ENCODE measurements at regions not wholly inside any gene's neighbourhood (a gene's known extent, or its start where the extent isn't known, plus 50 kb on each side); places are given as distances from the start of the nearest gene placed in this dataset.

DNA sequence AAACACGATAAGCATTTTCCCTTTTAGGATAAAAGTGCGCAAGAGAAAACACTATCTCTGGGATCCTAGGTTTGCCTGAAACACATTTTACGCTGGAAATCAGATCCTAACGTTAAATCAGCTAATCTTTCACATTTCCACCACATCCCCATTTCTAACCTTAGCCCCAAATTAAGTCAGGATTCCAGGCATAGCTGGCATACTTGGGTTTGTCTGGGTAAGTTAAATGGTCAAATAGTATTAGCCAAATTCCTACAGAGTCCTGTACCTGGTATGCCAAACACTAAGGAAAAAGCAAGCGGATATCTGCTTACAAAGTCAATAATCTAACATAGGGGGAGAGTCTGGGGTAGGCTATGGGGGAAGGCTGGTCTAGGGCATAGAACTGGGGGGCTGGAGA, 557.4 kb upstream of the ZFHX3 start:
- Histone ChIP-seq H3K4me3 (ENCODE audit: low read length in 2 of 2) (no peak overlapping the region), H3K4me1 (ENCODE audit: control insufficient read depth in 2 of 2, insufficient read depth in 2 of 2, low read length in 2 of 2) (no peaks in the 10 kb centered on the region), H3K9me3 (ENCODE audit: control insufficient read depth in 2 of 2, low read length in 2 of 2) (no peaks in the 10 kb centered on the region), H3K9ac (ENCODE audit: low read depth in 1 of 2, low read length in 2 of 2) (no peak overlapping the region), H3K36me3 (ENCODE audit: control insufficient read depth in 2 of 2, insufficient read depth in 2 of 2, low read length in 2 of 2) (no peaks in the 10 kb centered on the region), H3K27me3 (ENCODE audit: control insufficient read depth in 2 of 2, insufficient read depth in 2 of 2, low read length in 2 of 2) (peaks cover 0 to 3% of the 10 kb centered on the region in 2 donors), H3K27ac (ENCODE audit: low read depth in 2 of 2, low read length in 2 of 2) (no peak overlapping the region)

DNA sequence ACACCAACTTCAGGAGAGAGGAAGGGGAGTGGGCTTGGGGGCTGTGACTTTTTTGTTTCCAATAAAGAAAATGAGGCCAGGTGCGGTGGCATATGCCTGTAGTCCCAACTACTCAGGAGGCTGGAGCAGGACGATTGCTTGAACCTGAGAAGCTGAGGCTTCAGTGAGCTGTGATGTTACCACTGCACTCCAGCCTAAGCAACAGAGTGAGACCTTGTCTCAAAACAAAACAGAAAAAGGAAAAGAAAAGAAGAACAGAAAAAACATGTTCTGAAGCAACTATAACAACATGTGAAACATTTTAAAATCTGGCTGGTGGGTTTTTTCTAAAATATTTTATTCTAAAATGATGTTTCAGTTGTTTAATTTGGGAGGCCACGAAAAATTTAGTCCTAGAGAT, 554.0 kb upstream of the ZFHX3 start:
- Histone ChIP-seq H3K9me3 (ENCODE audit: control insufficient read depth in 2 of 2, low read length in 2 of 2) (no peaks in the 10 kb centered on the region), H3K27me3 (ENCODE audit: control insufficient read depth in 2 of 2, insufficient read depth in 2 of 2, low read length in 2 of 2) (no peaks in the 10 kb centered on the region), H3K36me3 (ENCODE audit: control insufficient read depth in 2 of 2, insufficient read depth in 2 of 2, low read length in 2 of 2) (no peaks in the 10 kb centered on the region), H3K4me3 (ENCODE audit: low read length in 2 of 2) (no peak overlapping the region), H3K4me1 (ENCODE audit: control insufficient read depth in 2 of 2, insufficient read depth in 2 of 2, low read length in 2 of 2) (no peaks in the 10 kb centered on the region), H3K9ac (ENCODE audit: low read depth in 1 of 2, low read length in 2 of 2) (no peak overlapping the region), H3K27ac (ENCODE audit: low read depth in 2 of 2, low read length in 2 of 2) (no peak overlapping the region)

DNA sequence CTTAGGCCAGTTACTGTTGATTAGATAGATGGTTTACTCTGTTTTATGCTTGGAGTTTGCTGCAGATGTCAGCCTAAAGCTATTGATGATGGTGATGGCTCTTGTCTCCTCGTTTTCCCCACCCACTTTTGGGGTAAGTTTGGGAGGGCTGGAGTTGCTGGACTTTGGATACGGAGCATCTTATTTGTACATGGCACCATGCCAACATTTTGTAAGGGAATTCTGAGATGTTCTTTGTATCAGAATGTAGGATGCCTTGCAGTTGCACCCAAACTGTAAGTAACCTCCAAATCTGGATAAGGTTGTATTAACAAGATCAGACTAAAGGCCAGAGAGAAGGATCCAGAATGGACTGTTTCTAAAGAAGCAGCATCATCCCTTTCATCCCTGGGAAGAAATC, 551.9 kb upstream of the ZFHX3 start:
- Histone ChIP-seq H3K27me3 (ENCODE audit: control insufficient read depth in 2 of 2, insufficient read depth in 2 of 2, low read length in 2 of 2) (no peaks in the 10 kb centered on the region), H3K36me3 (ENCODE audit: control insufficient read depth in 2 of 2, insufficient read depth in 2 of 2, low read length in 2 of 2) (no peaks in the 10 kb centered on the region), H3K9ac (ENCODE audit: low read depth in 1 of 2, low read length in 2 of 2) (no peak overlapping the region), H3K4me3 (ENCODE audit: low read length in 2 of 2) (no peak overlapping the region), H3K4me1 (ENCODE audit: control insufficient read depth in 2 of 2, insufficient read depth in 2 of 2, low read length in 2 of 2) (no peaks in the 10 kb centered on the region), H3K27ac (ENCODE audit: low read depth in 2 of 2, low read length in 2 of 2) (no peak overlapping the region), H3K9me3 (ENCODE audit: control insufficient read depth in 2 of 2, low read length in 2 of 2) (no peaks in the 10 kb centered on the region)

DNA sequence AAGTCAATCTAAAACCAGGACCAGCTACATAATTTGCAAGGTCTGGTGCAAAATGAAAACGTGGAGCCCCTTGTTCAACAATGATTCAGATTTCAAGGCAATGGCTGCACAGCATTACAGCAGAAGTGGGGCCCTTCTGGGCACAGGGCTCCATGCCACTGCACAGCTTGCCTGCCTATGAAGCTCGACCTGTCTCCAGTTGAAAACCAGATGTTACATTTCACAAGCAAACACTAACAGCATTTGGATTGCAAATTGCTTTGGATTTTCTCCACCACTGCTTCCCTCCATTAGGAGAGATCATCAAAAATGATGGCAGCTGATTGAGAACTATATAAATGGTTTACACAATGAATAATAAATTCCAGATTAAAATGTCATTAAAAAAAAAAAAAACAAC, 551.4 kb upstream of the ZFHX3 start:
- Histone ChIP-seq H3K27me3 (ENCODE audit: control insufficient read depth in 2 of 2, insufficient read depth in 2 of 2, low read length in 2 of 2) (no peaks in the 10 kb centered on the region), H3K36me3 (ENCODE audit: control insufficient read depth in 2 of 2, insufficient read depth in 2 of 2, low read length in 2 of 2) (no peaks in the 10 kb centered on the region), H3K4me1 (ENCODE audit: control insufficient read depth in 2 of 2, insufficient read depth in 2 of 2, low read length in 2 of 2) (no peaks in the 10 kb centered on the region), H3K4me3 (ENCODE audit: low read length in 2 of 2) (no peak overlapping the region), H3K9me3 (ENCODE audit: control insufficient read depth in 2 of 2, low read length in 2 of 2) (no peaks in the 10 kb centered on the region), H3K27ac (ENCODE audit: low read depth in 2 of 2, low read length in 2 of 2) (no peak overlapping the region), H3K9ac (ENCODE audit: low read depth in 1 of 2, low read length in 2 of 2) (no peak overlapping the region)

DNA sequence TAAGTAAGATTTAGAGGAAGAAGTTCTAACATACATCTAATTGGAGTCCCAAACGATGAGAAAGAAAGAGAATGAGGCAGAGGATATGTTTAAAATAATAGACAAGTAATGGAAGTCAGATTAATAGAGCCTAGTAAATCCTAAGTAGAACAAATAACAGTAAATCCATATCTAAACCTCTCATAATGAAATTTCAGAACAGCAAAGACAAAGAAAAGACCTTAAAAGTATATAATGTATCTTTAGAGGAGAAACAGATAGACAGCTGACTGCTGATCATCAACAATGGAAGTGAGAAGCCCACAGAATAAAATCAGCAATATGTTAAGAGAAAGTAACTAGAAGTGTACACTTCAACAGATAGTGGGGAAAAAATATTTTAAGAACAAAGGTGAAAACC, 536.2 kb upstream of the ZFHX3 start:
- Histone ChIP-seq H3K27ac (ENCODE audit: low read depth in 2 of 2, low read length in 2 of 2) (no peak overlapping the region), H3K36me3 (ENCODE audit: control insufficient read depth in 2 of 2, insufficient read depth in 2 of 2, low read length in 2 of 2) (no peaks in the 10 kb centered on the region), H3K4me3 (ENCODE audit: low read length in 2 of 2) (no peak overlapping the region), H3K9ac (ENCODE audit: low read depth in 1 of 2, low read length in 2 of 2) (no peak overlapping the region), H3K4me1 (ENCODE audit: control insufficient read depth in 2 of 2, insufficient read depth in 2 of 2, low read length in 2 of 2) (no peaks in the 10 kb centered on the region), H3K27me3 (ENCODE audit: control insufficient read depth in 2 of 2, insufficient read depth in 2 of 2, low read length in 2 of 2) (no peaks in the 10 kb centered on the region), H3K9me3 (ENCODE audit: control insufficient read depth in 2 of 2, low read length in 2 of 2) (no peaks in the 10 kb centered on the region)

DNA sequence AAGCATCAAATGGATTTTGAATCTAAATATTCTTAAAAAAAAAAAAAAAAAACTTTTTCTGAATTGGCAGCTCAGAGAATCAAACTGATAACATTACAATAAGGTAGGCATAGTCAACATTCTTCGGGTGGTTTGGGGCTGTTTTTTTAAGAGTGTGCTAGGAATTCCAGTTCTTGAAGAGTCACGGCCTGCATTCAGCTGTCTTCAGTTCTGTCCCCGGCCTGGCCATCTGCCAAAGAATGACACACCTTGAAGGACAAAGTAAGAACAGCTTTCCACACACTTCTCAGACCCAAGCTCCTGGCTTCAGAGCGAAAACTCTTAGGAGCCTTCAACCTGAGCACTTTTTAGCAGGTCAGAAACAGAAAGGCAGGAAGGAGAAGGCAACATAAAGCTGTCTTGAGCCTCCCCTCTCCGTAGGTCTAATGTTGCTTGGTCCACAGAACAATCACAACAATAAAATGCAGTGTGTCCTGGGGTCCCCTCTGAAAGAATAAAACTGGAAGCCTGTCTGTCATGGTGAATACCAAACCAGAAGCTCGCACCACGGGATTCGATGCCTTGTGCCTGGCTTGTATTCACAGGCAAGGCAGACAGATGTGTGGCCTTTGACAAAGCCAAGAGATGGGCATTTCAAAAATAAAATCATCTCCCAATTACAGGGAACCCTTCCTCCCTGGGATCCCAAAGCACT, 524.4 kb upstream of the ZFHX3 start:
- H3K4me1 ChIP-seq (ENCODE audit: control insufficient read depth in 2 of 2, insufficient read depth in 2 of 2, low read length in 2 of 2) = no peaks in the 10 kb centered on the region
- H3K27ac ChIP-seq (ENCODE audit: low read depth in 2 of 2, low read length in 2 of 2) = no peak overlapping the region
- H3K27me3 ChIP-seq (ENCODE audit: control insufficient read depth in 2 of 2, insufficient read depth in 2 of 2, low read length in 2 of 2) = no peaks in the 10 kb centered on the region
- no peaks in the 10 kb centered on the region for H3K36me3 ChIP-seq (ENCODE audit: control insufficient read depth in 2 of 2, insufficient read depth in 2 of 2, low read length in 2 of 2)
- no peak overlapping the region for H3K4me3 ChIP-seq (ENCODE audit: low read length in 2 of 2)
- H3K9me3 ChIP-seq (ENCODE audit: control insufficient read depth in 2 of 2, low read length in 2 of 2) = no peaks in the 10 kb centered on the region
- H3K9ac ChIP-seq (ENCODE audit: low read depth in 1 of 2, low read length in 2 of 2) = no peak overlapping the region

DNA sequence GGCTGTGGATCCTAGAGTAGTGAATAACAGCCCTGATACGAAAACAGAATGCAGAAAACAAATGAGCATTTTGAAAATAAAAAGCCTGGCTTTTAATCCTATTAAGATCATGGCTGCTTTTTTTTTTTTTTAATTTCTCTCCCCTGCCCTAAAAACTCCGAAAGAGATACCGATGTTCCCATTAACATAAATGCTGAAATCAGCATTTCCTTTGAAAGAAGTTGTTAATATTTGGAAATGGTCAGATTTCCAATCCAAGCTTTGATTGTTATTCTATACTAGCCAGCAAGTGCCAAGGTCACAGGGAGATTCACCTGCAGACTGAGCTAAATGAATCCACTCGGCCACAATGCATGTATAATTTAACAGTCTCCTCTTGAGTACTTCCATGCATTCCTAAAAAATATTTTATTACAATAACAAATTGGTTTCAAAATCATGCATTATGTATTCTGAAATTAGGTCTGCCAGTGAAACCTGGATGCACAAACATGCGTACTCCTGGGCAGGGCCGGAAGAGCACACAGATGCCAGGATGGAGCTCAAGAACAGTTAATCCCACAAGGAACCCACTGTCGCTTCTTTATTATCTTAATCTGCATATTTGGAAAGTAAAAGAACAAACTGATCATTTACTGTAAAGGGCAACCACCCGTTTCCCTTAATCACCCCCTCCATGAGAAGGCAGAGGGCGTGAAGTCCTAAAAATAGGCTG, 521.5 kb upstream of the ZFHX3 start:
- H3K27me3 ChIP-seq (ENCODE audit: control insufficient read depth in 2 of 2, insufficient read depth in 2 of 2, low read length in 2 of 2) = no peaks in the 10 kb centered on the region
- no peak overlapping the region for H3K4me3 ChIP-seq (ENCODE audit: low read length in 2 of 2)
- H3K9ac ChIP-seq (ENCODE audit: low read depth in 1 of 2, low read length in 2 of 2) = no peak overlapping the region
- H3K36me3 ChIP-seq (ENCODE audit: control insufficient read depth in 2 of 2, insufficient read depth in 2 of 2, low read length in 2 of 2) = no peaks in the 10 kb centered on the region
- no peak overlapping the region for H3K27ac ChIP-seq (ENCODE audit: low read depth in 2 of 2, low read length in 2 of 2)
- H3K4me1 ChIP-seq (ENCODE audit: control insufficient read depth in 2 of 2, insufficient read depth in 2 of 2, low read length in 2 of 2) = no peaks in the 10 kb centered on the region
- no peaks in the 10 kb centered on the region for H3K9me3 ChIP-seq (ENCODE audit: control insufficient read depth in 2 of 2, low read length in 2 of 2)

DNA sequence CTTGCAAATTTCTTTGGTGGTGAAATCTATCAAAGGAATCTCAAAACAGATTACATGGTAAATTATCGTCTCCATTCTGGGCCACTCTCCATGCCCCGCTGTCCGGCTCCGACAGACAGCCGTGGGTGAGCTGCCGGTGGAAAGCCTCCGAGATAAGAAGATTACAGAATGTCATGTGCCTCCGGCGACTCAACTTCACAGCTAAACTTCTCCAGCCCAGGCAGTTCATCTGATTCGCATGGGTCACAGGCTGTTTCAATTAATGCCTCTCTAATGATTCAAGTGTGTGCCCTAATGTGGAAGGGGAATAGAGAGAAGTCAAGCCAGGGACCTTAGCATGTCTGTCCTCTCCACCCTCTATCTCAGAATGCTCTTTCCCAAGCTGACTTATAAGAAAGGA, 520.8 kb upstream of the ZFHX3 start:
- H3K27me3 ChIP-seq (ENCODE audit: control insufficient read depth in 2 of 2, insufficient read depth in 2 of 2, low read length in 2 of 2) = no peaks in the 10 kb centered on the region
- H3K4me1 ChIP-seq (ENCODE audit: control insufficient read depth in 2 of 2, insufficient read depth in 2 of 2, low read length in 2 of 2) = no peaks in the 10 kb centered on the region
- no peak overlapping the region for H3K27ac ChIP-seq (ENCODE audit: low read depth in 2 of 2, low read length in 2 of 2)
- H3K4me3 ChIP-seq (ENCODE audit: low read length in 2 of 2) = no peak overlapping the region
- H3K36me3 ChIP-seq (ENCODE audit: control insufficient read depth in 2 of 2, insufficient read depth in 2 of 2, low read length in 2 of 2) = no peaks in the 10 kb centered on the region
- H3K9me3 ChIP-seq (ENCODE audit: control insufficient read depth in 2 of 2, low read length in 2 of 2) = no peaks in the 10 kb centered on the region
- no peak overlapping the region for H3K9ac ChIP-seq (ENCODE audit: low read depth in 1 of 2, low read length in 2 of 2)

DNA sequence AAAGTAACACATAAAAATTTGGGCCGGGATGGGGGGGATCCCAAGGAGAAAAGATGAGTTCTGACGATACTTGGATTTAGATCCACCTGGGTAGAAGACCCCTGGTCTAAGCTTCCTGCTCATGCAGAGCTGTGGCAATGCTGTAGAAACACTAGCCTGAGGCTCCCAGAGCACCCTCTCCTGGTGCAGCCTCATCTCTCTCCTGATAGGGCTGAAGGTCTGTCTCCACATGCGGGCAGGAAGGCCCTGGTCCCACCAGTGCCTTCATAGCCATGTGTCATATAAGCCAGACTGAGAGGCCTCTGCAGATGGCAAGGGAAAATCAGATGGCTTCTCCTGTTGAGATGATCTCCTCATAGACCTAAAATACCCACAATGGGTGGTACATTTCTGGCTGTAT, 518.0 kb upstream of the ZFHX3 start:
- H3K9ac ChIP-seq (ENCODE audit: low read depth in 1 of 2, low read length in 2 of 2) = no peak overlapping the region
- no peak overlapping the region for H3K4me3 ChIP-seq (ENCODE audit: low read length in 2 of 2)
- H3K36me3 ChIP-seq (ENCODE audit: control insufficient read depth in 2 of 2, insufficient read depth in 2 of 2, low read length in 2 of 2) = no peaks in the 10 kb centered on the region
- H3K4me1 ChIP-seq (ENCODE audit: control insufficient read depth in 2 of 2, insufficient read depth in 2 of 2, low read length in 2 of 2) = no peaks in the 10 kb centered on the region
- H3K27ac ChIP-seq (ENCODE audit: low read depth in 2 of 2, low read length in 2 of 2) = no peak overlapping the region
- H3K27me3 ChIP-seq (ENCODE audit: control insufficient read depth in 2 of 2, insufficient read depth in 2 of 2, low read length in 2 of 2) = no peaks in the 10 kb centered on the region
- no peaks in the 10 kb centered on the region for H3K9me3 ChIP-seq (ENCODE audit: control insufficient read depth in 2 of 2, low read length in 2 of 2)

DNA sequence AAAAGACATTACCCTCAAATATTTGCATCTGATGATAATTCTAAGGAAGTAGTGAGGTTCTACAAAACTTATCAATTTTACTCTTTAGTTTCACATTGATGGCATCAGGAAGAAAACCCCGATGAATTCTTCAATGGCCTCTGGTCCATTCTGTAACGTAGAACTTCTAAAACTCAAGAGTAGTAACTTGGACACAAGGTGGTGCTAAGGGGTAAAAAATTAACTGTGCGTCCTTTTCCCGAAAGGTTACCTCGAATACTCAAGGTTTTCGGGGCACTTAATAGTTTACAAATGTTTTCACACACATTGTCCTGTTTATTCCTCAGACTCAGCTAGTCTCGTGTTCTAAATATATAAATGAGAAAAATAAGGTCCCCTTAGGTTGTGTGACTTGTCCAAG, 517.3 kb upstream of the ZFHX3 start:
- Histone ChIP-seq H3K27ac (ENCODE audit: low read depth in 2 of 2, low read length in 2 of 2) (no peak overlapping the region), H3K4me1 (ENCODE audit: control insufficient read depth in 2 of 2, insufficient read depth in 2 of 2, low read length in 2 of 2) (no peaks in the 10 kb centered on the region), H3K27me3 (ENCODE audit: control insufficient read depth in 2 of 2, insufficient read depth in 2 of 2, low read length in 2 of 2) (no peaks in the 10 kb centered on the region), H3K4me3 (ENCODE audit: low read length in 2 of 2) (no peak overlapping the region), H3K9me3 (ENCODE audit: control insufficient read depth in 2 of 2, low read length in 2 of 2) (no peaks in the 10 kb centered on the region), H3K9ac (ENCODE audit: low read depth in 1 of 2, low read length in 2 of 2) (no peak overlapping the region), H3K36me3 (ENCODE audit: control insufficient read depth in 2 of 2, insufficient read depth in 2 of 2, low read length in 2 of 2) (no peaks in the 10 kb centered on the region)
